ENCODE measurements at regions not wholly inside any gene's neighbourhood (a gene's known extent, or its start where the extent isn't known, plus 50 kb on each side); places are given as distances from the start of the nearest gene placed in this dataset.

- no peaks in the 10 kb centered on the region for H4K20me1 ChIP-seq (ENCODE audit: low read depth, low read length)
- TF ChIP-seq CTCF (IDR thresholded peaks at IDR 0.05; ENCODE audit: insufficient read depth, low read length, poor library complexity, severe bottlenecking), result no peak
- TF ChIP-seq EZH2phosphoT487 (conservative IDR thresholded peaks at IDR 0.05; ENCODE audit: low read length), result no peak
- H3K36me3 ChIP-seq (ENCODE audit: low read length), result no peaks in the 10 kb centered on the region
- H3K27ac ChIP-seq (ENCODE audit: low read depth, low read length), result no peak overlapping the region
- no peaks in the 10 kb centered on the region for H3K79me2 ChIP-seq (ENCODE audit: insufficient read depth, low read length)
- no peaks in the 10 kb centered on the region for H3K27me3 ChIP-seq (ENCODE audit: low read length)
- no peak overlapping the region for H3K4me2 ChIP-seq (ENCODE audit: low read depth, low read length, poor library complexity, severe bottlenecking)
- no peaks in the 10 kb centered on the region for H3K9me2 ChIP-seq (replicated peaks; ENCODE audit: insufficient read depth, low read length)
- no peak overlapping the region for H3K9ac ChIP-seq (ENCODE audit: low read length)
- no peak overlapping the region for H3K4me3 ChIP-seq (ENCODE audit: insufficient read depth, low read length, poor library complexity, severe bottlenecking)
- H3K9me3 ChIP-seq (ENCODE audit: insufficient read depth, low read length), result no peaks in the 10 kb centered on the region
- no peaks in the 10 kb centered on the region for H3F3A ChIP-seq (ENCODE audit: insufficient read depth)
- no peak overlapping the region for H2AFZ ChIP-seq (ENCODE audit: low read depth, low read length, severe bottlenecking)
These were observed 298.2 kb upstream of the COL3A1 start for GRCh38 chr2:188676010-188676400.

- no peak for TF ChIP-seq EZH2phosphoT487 (conservative IDR thresholded peaks at IDR 0.05; ENCODE audit: low read length)
- TF ChIP-seq CTCF (IDR thresholded peaks at IDR 0.05; ENCODE audit: insufficient read depth, low read length, poor library complexity, severe bottlenecking), result no peak
- H3K36me3 ChIP-seq (ENCODE audit: low read length), result no peaks in the 10 kb centered on the region
- no peak overlapping the region for H3K27ac ChIP-seq (ENCODE audit: low read depth, low read length)
- H3K9ac ChIP-seq (ENCODE audit: low read length), result no peak overlapping the region
- no peak overlapping the region for H2AFZ ChIP-seq (ENCODE audit: low read depth, low read length, severe bottlenecking)
- H3K4me3 ChIP-seq (ENCODE audit: insufficient read depth, low read length, poor library complexity, severe bottlenecking), result no peak overlapping the region
- no peaks in the 10 kb centered on the region for H3K9me3 ChIP-seq (ENCODE audit: insufficient read depth, low read length)
- H3K27me3 ChIP-seq (ENCODE audit: low read length), result no peaks in the 10 kb centered on the region
- no peaks in the 10 kb centered on the region for H3F3A ChIP-seq (ENCODE audit: insufficient read depth)
- no peaks in the 10 kb centered on the region for H3K9me2 ChIP-seq (replicated peaks; ENCODE audit: insufficient read depth, low read length)
- no peaks in the 10 kb centered on the region for H4K20me1 ChIP-seq (ENCODE audit: low read depth, low read length)
- no peak overlapping the region for H3K4me2 ChIP-seq (ENCODE audit: low read depth, low read length, poor library complexity, severe bottlenecking)
- H3K79me2 ChIP-seq (ENCODE audit: insufficient read depth, low read length), result no peaks in the 10 kb centered on the region
These were observed 297.0 kb upstream of the COL3A1 start for GRCh38 chr2:188677142-188677541.

- Histone ChIP-seq H3K27ac (ENCODE audit: low read depth, low read length) (no peak overlapping the region), H3K36me3 (ENCODE audit: low read length) (no peaks in the 10 kb centered on the region), H3K9ac (ENCODE audit: low read length) (no peak overlapping the region), H2AFZ (ENCODE audit: low read depth, low read length, severe bottlenecking) (no peak overlapping the region), H3K9me3 (ENCODE audit: insufficient read depth, low read length) (no peaks in the 10 kb centered on the region), H3K4me3 (ENCODE audit: insufficient read depth, low read length, poor library complexity, severe bottlenecking) (no peak overlapping the region), H3K9me2 (replicated peaks; ENCODE audit: insufficient read depth, low read length) (no peaks in the 10 kb centered on the region), H3K27me3 (ENCODE audit: low read length) (no peaks in the 10 kb centered on the region), H3K4me2 (ENCODE audit: low read depth, low read length, poor library complexity, severe bottlenecking) (no peak overlapping the region), H3K79me2 (ENCODE audit: insufficient read depth, low read length) (no peaks in the 10 kb centered on the region), H4K20me1 (ENCODE audit: low read depth, low read length) (no peaks in the 10 kb centered on the region), H3F3A (ENCODE audit: insufficient read depth) (no peaks in the 10 kb centered on the region)
- no peak for TF ChIP-seq EZH2phosphoT487 (conservative IDR thresholded peaks at IDR 0.05; ENCODE audit: low read length)
- TF ChIP-seq CTCF (IDR thresholded peaks at IDR 0.05; ENCODE audit: insufficient read depth, low read length, poor library complexity, severe bottlenecking), result no peak
These were observed 295.3 kb upstream of the COL3A1 start for GRCh38 chr2:188678882-188679281.

GRCh38 chr2:188682838-188683237 is 291.3 kb upstream of the COL3A1 start:
- no peaks in the 10 kb centered on the region for H3K9me2 ChIP-seq (replicated peaks; ENCODE audit: insufficient read depth, low read length)
- H3K36me3 ChIP-seq (ENCODE audit: low read length), result no peaks in the 10 kb centered on the region
- H3F3A ChIP-seq (ENCODE audit: insufficient read depth), result no peaks in the 10 kb centered on the region
- H3K4me2 ChIP-seq (ENCODE audit: low read depth, low read length, poor library complexity, severe bottlenecking), result no peak overlapping the region
- no peaks in the 10 kb centered on the region for H4K20me1 ChIP-seq (ENCODE audit: low read depth, low read length)
- no peak overlapping the region for H3K27ac ChIP-seq (ENCODE audit: low read depth, low read length)
- no peaks in the 10 kb centered on the region for H3K79me2 ChIP-seq (ENCODE audit: insufficient read depth, low read length)
- H3K27me3 ChIP-seq (ENCODE audit: low read length), result no peaks in the 10 kb centered on the region
- H3K4me3 ChIP-seq (ENCODE audit: insufficient read depth, low read length, poor library complexity, severe bottlenecking), result no peak overlapping the region
- H3K9me3 ChIP-seq (ENCODE audit: insufficient read depth, low read length), result no peaks in the 10 kb centered on the region
- no peak overlapping the region for H3K9ac ChIP-seq (ENCODE audit: low read length)
- TF ChIP-seq EZH2phosphoT487 (conservative IDR thresholded peaks at IDR 0.05; ENCODE audit: low read length) (no peak), CTCF (IDR thresholded peaks at IDR 0.05; ENCODE audit: insufficient read depth, low read length, poor library complexity, severe bottlenecking) (no peak)
- H2AFZ ChIP-seq (ENCODE audit: low read depth, low read length, severe bottlenecking), result no peak overlapping the region

All from SU-DHL-6 (cell line).